PC-9 (cell line): ENCODE measurements at regions not wholly inside any gene's neighbourhood (a gene's known extent, or its start where the extent isn't known, plus 50 kb on each side); places are given as distances from the start of the nearest gene placed in this dataset.

ENCODE experiments used
- BruUV-seq: library from RNA; stranded (reverse); fragments of 400-500 nt; replicated peaks from 2 replicates; lab custom pipeline; 2021; lab: Mats Ljungman, UMichigan
- CTCF ChIA-PET: fragments of 300-600 bp; sonication (Branson Sonifier 250); formaldehyde crosslinking; loops from one replicate; lab custom pipeline; 2022; ENCODE audit warnings: antibody characterized with exemption; lab: Charles Lee
- POLR2A ChIA-PET: fragments of 300-600 bp; sonication (Branson Sonifier 250); formaldehyde crosslinking; loops from one replicate; lab custom pipeline; 2022; ENCODE audit warnings: antibody characterized with exemption; ENCODE audit not compliant: unreplicated experiment; lab: Charles Lee
- DNase-seq, 2 experiments: peaks; one replicate each; pipeline versions ENCODE4 v3.0.0 to v3.0.0-alpha.2; 2015 to 2022; ENCODE audit warnings: mixed read lengths in 1 of 2
- H2AFZ ChIP-seq: fragments of 200-600 bp; sonication (generic); 2 replicates; pipeline ENCODE4 v1.8.1; 2017; ENCODE audit warnings: antibody characterized with exemption
- H3F3A ChIP-seq: fragments of 200-600 bp; sonication (generic); 2 replicates; pipeline ENCODE4 v1.8.1; 2017; ENCODE audit warnings: antibody characterized with exemption, mild to moderate bottlenecking, low read depth; ENCODE audit not compliant: insufficient read depth
- H3K27ac ChIP-seq: fragments of 200-600 bp; sonication (generic); 2 replicates; pipeline ENCODE4 v1.6.1; 2016; ENCODE audit warnings: mixed run types
- H3K27me3 ChIP-seq: fragments of 200-600 bp; sonication (generic); 2 replicates; pipeline ENCODE4 v1.6.1; 2016; ENCODE audit warnings: low read depth, mixed run types; ENCODE audit not compliant: insufficient read depth
- H3K36me3 ChIP-seq: fragments of 200-600 bp; sonication (generic); 2 replicates; pipeline ENCODE4 v1.6.1; 2016; ENCODE audit warnings: low read depth, mixed run types
- H3K4me1 ChIP-seq: fragments of 200-600 bp; sonication (generic); replicated peaks from 2 replicates; pipeline ENCODE4 v1.6.1; 2016; ENCODE audit warnings: mixed run types; ENCODE audit not compliant: insufficient read depth
- H3K4me2 ChIP-seq: fragments of 200-600 bp; sonication (generic); 2 replicates; pipeline ENCODE4 v1.6.1; 2017; ENCODE audit warnings: mixed run types
- H3K4me3 ChIP-seq: fragments of 200-600 bp; sonication (generic); 2 replicates; pipeline ENCODE4 v1.6.1; 2016; ENCODE audit warnings: mixed run types
- H3K79me2 ChIP-seq: fragments of 200-600 bp; sonication (generic); 2 replicates; pipeline ENCODE4 v1.6.1; 2017; ENCODE audit warnings: low read depth, mixed run types
- H3K9me2 ChIP-seq: fragments of 200-600 bp; sonication (generic); 2 replicates; pipeline ENCODE4 v1.8.1; 2017; ENCODE audit warnings: mild to moderate bottlenecking; ENCODE audit not compliant: insufficient read depth
- H3K9me3 ChIP-seq: fragments of 200-600 bp; sonication (generic); 2 replicates; pipeline ENCODE4 v1.8.1; 2016; ENCODE audit warnings: low read depth; ENCODE audit not compliant: insufficient read depth
- H4K20me1 ChIP-seq: fragments of 200-600 bp; sonication (generic); 2 replicates; pipeline ENCODE4 v1.8.1; 2017; ENCODE audit not compliant: insufficient read depth
- CTCF ChIP-seq: fragments of 200-600 bp; sonication (generic); conservative IDR thresholded peaks from 2 replicates; pipeline ENCODE4 v1.6.1; 2017; ENCODE audit warnings: mixed run types, antibody characterized with exemption, mild to moderate bottlenecking, moderate library complexity
- EZH2 ChIP-seq: fragments of 200-600 bp; sonication (generic); IDR thresholded peaks from 2 replicates; pipeline ENCODE4 v1.8.0; 2017; ENCODE audit warnings: antibody characterized with exemption, low read depth
- intact Hi-C: fragments of 100-400 bp; cut with micrococcal nuclease; formaldehyde crosslinking; loops from one replicate; pipeline ENCODE4 v1.10.0; 2022; ENCODE audit not compliant: unreplicated experiment

- H3K36me3 ChIP-seq: no peaks in the 10 kb centered on the region
- ChIA-PET POLR2A (interaction anchor here (0.6 to 0.7 kb wide), 2 partner anchors 107 to 414 kb away, joined by 3 to 6 read pairs; no protein-coding TSS in a partner anchor), CTCF (no interaction called here)
- no TSS peak for BruUV-seq
- H3K27ac ChIP-seq: no peak overlapping the region
- no peak overlapping the region for H3K4me2 ChIP-seq
- H3K4me1 ChIP-seq: peaks cover 9% of the 10 kb centered on the region; the same call in 1 of the 2 replicates
- no peak for DNase-seq
- H3K4me3 ChIP-seq: no peak overlapping the region
- H3K27me3 ChIP-seq: no peaks in the 10 kb centered on the region
- intact Hi-C loops: no loop called here
- TF ChIP-seq CTCF: no peak
- TF ChIP-seq EZH2: no peak
- no peak overlapping the region for H2AFZ ChIP-seq
- no peaks in the 10 kb centered on the region for H3K79me2 ChIP-seq
- H3K9me2 ChIP-seq: no peaks in the 10 kb centered on the region
- no peaks in the 10 kb centered on the region for H3K9me3 ChIP-seq
- H4K20me1 ChIP-seq: no peaks in the 10 kb centered on the region
- peaks cover 3% of the 10 kb centered on the region; the same call in 1 of the 2 replicates for H3F3A ChIP-seq
Observed at GRCh38 chr5:90097082-90097477, 312.5 kb downstream of the CETN3 start.

- POLR2A ChIA-PET: interaction anchor here (0.6 to 0.7 kb wide), 2 partner anchors 107 to 413 kb away, joined by 3 to 6 read pairs; no protein-coding TSS in a partner anchor
- Histone ChIP-seq H3F3A (peaks cover 3% of the 10 kb centered on the region; the same call in 1 of the 2 replicates), H3K79me2 (no peaks in the 10 kb centered on the region), H3K4me2 (0 out of 2 replicates have a peak overlapping the region, but pooled peaks have one; percentile 13), H3K4me1 (peaks cover 9% of the 10 kb centered on the region; the same call in 1 of the 2 replicates), H3K36me3 (no peaks in the 10 kb centered on the region), H3K27ac (no peak overlapping the region), H3K4me3 (no peak overlapping the region), H3K27me3 (no peaks in the 10 kb centered on the region), H2AFZ (0 out of 2 replicates have a peak overlapping the region, but pooled peaks have one; percentile 5), H4K20me1 (no peaks in the 10 kb centered on the region), H3K9me3 (no peaks in the 10 kb centered on the region), H3K9me2 (no peaks in the 10 kb centered on the region)
- CTCF ChIA-PET: no interaction called here
- BruUV-seq: no TSS peak
- intact Hi-C loops: no loop called here
- peak; percentile 66 to 72 for DNase-seq
- TF ChIP-seq EZH2 (no peak), CTCF (no peak)
Observed at GRCh38 chr5:90096415-90097081, 313.0 kb downstream of the CETN3 start.

DNA sequence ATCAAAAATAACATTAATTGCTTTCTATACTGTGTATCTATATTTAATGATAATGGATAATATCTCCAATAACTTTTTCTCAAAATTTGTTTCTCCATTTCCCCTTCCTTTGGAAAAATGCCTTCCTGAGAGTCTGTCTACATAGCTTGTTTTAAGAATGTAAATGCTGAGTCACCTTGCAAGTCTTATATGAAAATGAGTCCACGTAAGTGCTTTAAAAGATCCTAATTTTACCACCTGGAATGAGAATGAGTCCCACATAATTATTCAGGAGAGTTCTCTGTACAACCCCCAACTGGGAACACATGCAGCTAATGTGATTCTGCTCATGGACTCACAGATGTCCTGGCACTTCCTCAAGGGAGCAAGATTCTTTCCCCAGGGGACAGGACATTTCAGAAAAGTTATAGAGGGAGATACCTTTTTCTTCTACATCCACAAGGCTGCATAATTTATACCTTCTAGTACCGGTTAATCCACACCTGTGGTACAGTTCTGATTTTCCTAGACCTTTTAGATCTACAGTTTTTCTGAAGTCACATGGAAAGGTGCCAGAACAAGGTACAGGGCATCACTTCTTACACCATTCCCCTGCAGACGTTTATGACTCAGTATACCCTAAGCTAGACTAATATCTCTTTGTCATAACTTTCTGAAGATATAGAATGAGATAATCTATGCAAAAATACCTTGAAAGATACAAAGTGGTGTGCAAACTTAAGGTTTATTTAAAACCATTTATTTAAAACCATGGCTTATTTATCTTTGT lies 314.1 kb downstream of the CETN3 start:
- Histone ChIP-seq H3K9me2 (no peaks in the 10 kb centered on the region), H3K4me1 (peaks cover 9% of the 10 kb centered on the region; the same call in 1 of the 2 replicates), H3K4me2 (no peak overlapping the region), H3K27ac (no peak overlapping the region), H2AFZ (no peak overlapping the region), H3K79me2 (no peaks in the 10 kb centered on the region), H3F3A (peaks cover 3% of the 10 kb centered on the region; the same call in 1 of the 2 replicates), H3K27me3 (no peaks in the 10 kb centered on the region), H3K36me3 (no peaks in the 10 kb centered on the region), H4K20me1 (no peaks in the 10 kb centered on the region), H3K9me3 (no peaks in the 10 kb centered on the region), H3K4me3 (no peak overlapping the region)
- CTCF ChIA-PET: no interaction called here
- intact Hi-C loops: no loop called here
- DNase-seq: no peak
- BruUV-seq: no TSS peak
- no peak for TF ChIP-seq CTCF
- TF ChIP-seq EZH2: no peak
- POLR2A ChIA-PET: no interaction called here
